MCF 10A (cell line): ENCODE measurements at regions not wholly inside any gene's neighbourhood (a gene's known extent, or its start where the extent isn't known, plus 50 kb on each side); places are given as distances from the start of the nearest gene placed in this dataset.

Experiments used
- BruUV-seq: library from RNA; stranded (reverse); fragments of 400-500 nt; replicated peaks from 2 replicates; lab custom pipeline; 2021; lab: Mats Ljungman, UMichigan
- CTCF ChIA-PET: fragments of 300-600 bp; sonication (Branson Sonifier 250); formaldehyde crosslinking; extraction: SDS; loops from one replicate; lab custom pipeline; 2021; ENCODE audit warnings: antibody characterized with exemption, inconsistent platforms; lab: Yijun Ruan, JAX
- POLR2A ChIA-PET: fragments of 300-600, 350-650 bp; sonication (Branson Sonifier 250); formaldehyde crosslinking; extraction: SDS; loops from one replicate; lab custom pipeline; 2020; ENCODE audit warnings: antibody characterized with exemption, inconsistent platforms; lab: Yijun Ruan, JAX
- DNase-seq: peaks from one replicate; pipeline ENCODE4 v3.0.0-alpha.2; 2018; ENCODE audit not compliant: unreplicated experiment
- H3K27ac Mint-ChIP-seq: one replicate; pipeline ENCODE4 v1.8.0; 2022; ENCODE audit warnings: mild to moderate bottlenecking, low read depth, mixed read lengths; ENCODE audit not compliant: unreplicated experiment
- H3K27me3 Mint-ChIP-seq: one replicate; pipeline ENCODE4 v1.8.0; 2022; ENCODE audit warnings: mixed read lengths; ENCODE audit not compliant: insufficient read depth, unreplicated experiment
- H3K36me3 Mint-ChIP-seq: one replicate; pipeline ENCODE4 v1.8.0; 2022; ENCODE audit warnings: mild to moderate bottlenecking, moderate library complexity, mixed read lengths; ENCODE audit not compliant: insufficient read depth, unreplicated experiment
- H3K4me1 Mint-ChIP-seq: one replicate; pipeline ENCODE4 v1.8.0; 2022; ENCODE audit warnings: mixed read lengths; ENCODE audit not compliant: insufficient read depth, unreplicated experiment
- H3K4me3 Mint-ChIP-seq: one replicate; pipeline ENCODE4 v1.8.0; 2022; ENCODE audit warnings: mild to moderate bottlenecking, moderate library complexity, mixed read lengths; ENCODE audit not compliant: unreplicated experiment
- H3K9me3 Mint-ChIP-seq: one replicate; pipeline ENCODE4 v1.8.0; 2022; ENCODE audit warnings: mixed read lengths; ENCODE audit not compliant: unreplicated experiment
- CTCF ChIP-seq: fragments of 200-600 bp; IDR thresholded peaks from one replicate; pipeline ENCODE4 v1.8.0; 2022; ENCODE audit warnings: antibody characterized with exemption, mild to moderate bottlenecking; ENCODE audit not compliant: unreplicated experiment
- intact Hi-C: fragments of 100-400 bp; cut with micrococcal nuclease; formaldehyde crosslinking; loops from 2 replicates; pipeline ENCODE4 v1.14.1; 2022

GRCh38 chr20:19807946-19808330 is 49.9 kb downstream of the RIN2 start:
- Mint-ChIP-seq H3K27me3 (no peaks in the 10 kb centered on the region), H3K36me3 (no peaks in the 10 kb centered on the region), H3K4me1 (peaks cover 11% of the 10 kb centered on the region), H3K9me3 (no peaks in the 10 kb centered on the region), H3K27ac (no peak overlapping the region), H3K4me3 (no peak overlapping the region)
- no TSS peak for BruUV-seq
- ChIA-PET CTCF (interaction anchor here (0.6 to 7.4 kb wide), 17 partner anchors 9 to 715 kb away, joined by 3 to 65 read pairs (median 5); no protein-coding TSS in a partner anchor), POLR2A (interaction anchor here (0.5 to 2.5 kb wide), 13 partner anchors 7 to 630 kb away, joined by 3 to 16 read pairs (median 4); partner anchors contain the start of gene NAA20)
- TF ChIP-seq CTCF = no peak
- DNase-seq = no peak
- intact Hi-C loops = no loop called here

- Mint-ChIP-seq H3K4me3 (no peak overlapping the region), H3K4me1 (peaks cover 10% of the 10 kb centered on the region), H3K27ac (no peak overlapping the region), H3K27me3 (no peaks in the 10 kb centered on the region), H3K36me3 (no peaks in the 10 kb centered on the region), H3K9me3 (no peaks in the 10 kb centered on the region)
- TF ChIP-seq CTCF = no peak
- no peak for DNase-seq
- intact Hi-C loops = no loop called here
- ChIA-PET CTCF (interaction anchor here (0.6 to 7.4 kb wide), 9 partner anchors 18 to 1849 kb away, joined by 3 to 65 read pairs (median 4); no protein-coding TSS in a partner anchor), POLR2A (interaction anchor here (0.9 to 2.4 kb wide), 2 partner anchors 18 to 168 kb away, joined by 3 to 16 read pairs; no protein-coding TSS in a partner anchor)
- BruUV-seq = no TSS peak
Observed at GRCh38 chr20:19808498-19808897, 50.4 kb downstream of the RIN2 start.

- no peak overlapping the region for H3K4me3 Mint-ChIP-seq
- intact Hi-C loops = no loop called here
- DNase-seq = no peak
- H3K9me3 Mint-ChIP-seq = no peaks in the 10 kb centered on the region
- BruUV-seq = no TSS peak
- no peak overlapping the region for H3K27ac Mint-ChIP-seq
- no peaks in the 10 kb centered on the region for H3K36me3 Mint-ChIP-seq
- TF ChIP-seq CTCF = no peak
- POLR2A ChIA-PET = no interaction called here
- no peaks in the 10 kb centered on the region for H3K27me3 Mint-ChIP-seq
- CTCF ChIA-PET = interaction anchor here (0.6 to 1.5 kb wide), 5 partner anchors 18 to 1217 kb away, joined by 3 to 6 read pairs (median 4); no protein-coding TSS in a partner anchor
- H3K4me1 Mint-ChIP-seq = peaks cover 10% of the 10 kb centered on the region
Observed at GRCh38 chr20:19809505-19809904, 51.4 kb downstream of the RIN2 start.

- no peak for TF ChIP-seq CTCF
- BruUV-seq = no TSS peak
- intact Hi-C loops = no loop called here
- no peak overlapping the region for H3K4me3 Mint-ChIP-seq
- H3K27ac Mint-ChIP-seq = no peak overlapping the region
- H3K36me3 Mint-ChIP-seq = no peaks in the 10 kb centered on the region
- no peaks in the 10 kb centered on the region for H3K27me3 Mint-ChIP-seq
- no peak for DNase-seq
- POLR2A ChIA-PET = interaction anchor here (0.9 to 1.1 kb wide), 3 partner anchors 61 to 103 kb away, joined by 3 read pairs; no protein-coding TSS in a partner anchor
- H3K9me3 Mint-ChIP-seq = no peaks in the 10 kb centered on the region
- peaks cover 19% of the 10 kb centered on the region for H3K4me1 Mint-ChIP-seq
- CTCF ChIA-PET = interaction anchor here (0.6 to 10.1 kb wide), 6 partner anchors 16 to 129 kb away, joined by 3 to 85 read pairs (median 3); no protein-coding TSS in a partner anchor
Observed at GRCh38 chr20:19811231-19811630, 53.2 kb downstream of the RIN2 start.
